ENCODE measurements at regions not wholly inside any gene's neighbourhood (a gene's known extent, or its start where the extent isn't known, plus 50 kb on each side); places are given as distances from the start of the nearest gene placed in this dataset.

- H3K27ac ChIP-seq (ENCODE audit: low read length), result no peak overlapping the region
- CTCF ChIA-PET, result no interaction called here
- ATAC-seq (replicated peaks in 1 of 4), result peak in 2 of 4 experiments; percentile 31 to 36
- no peak overlapping the region for H3K4me3 Mint-ChIP-seq
- WGBS (ENCODE audit: insufficient coverage), result 28% methylated on average over 6 of the region's 9 CpGs
- H3K36me3 ChIP-seq (ENCODE audit: control insufficient read depth in 2 of 2, extremely low read depth in 1 of 2, insufficient read depth in 1 of 2, low read length in 1 of 2), result no peaks in the 10 kb centered on the region
- peak in 5 of 35 experiments; percentile 0 to 2 (median 1) for DNase-seq
- H3K27me3 Mint-ChIP-seq, result peaks cover 3 to 12% of the 10 kb centered on the region in 2 donors
- peaks cover 0 to 5% (median 4%) of the 10 kb centered on the region in 3 donors for H3K4me1 Mint-ChIP-seq
- no peaks in the 10 kb centered on the region for H3K36me3 Mint-ChIP-seq
- no peaks in the 10 kb centered on the region for H3K27me3 ChIP-seq (replicated peaks in 1 of 2; ENCODE audit: control insufficient read depth in 2 of 2, extremely low read depth in 1 of 2, insufficient read depth in 2 of 2, low read length in 1 of 2)
- POLR2A ChIA-PET, result no interaction called here
- H3K4me3 ChIP-seq (ENCODE audit: control insufficient read depth in 1 of 2, extremely low read depth in 1 of 2, low read length in 1 of 2), result no peak overlapping the region
- H3K9me3 ChIP-seq, result no peaks in the 10 kb centered on the region
- peaks cover 0 to 7% (median 0%) of the 10 kb centered on the region in 3 donors for H3K9me3 Mint-ChIP-seq
- no peak overlapping the region for H3K27ac Mint-ChIP-seq
- no peaks in the 10 kb centered on the region for H3K4me1 ChIP-seq (ENCODE audit: control insufficient read depth in 1 of 2, extremely low read depth in 1 of 2, insufficient read depth in 2 of 2, low read length in 2 of 2)
Observed at GRCh38 chr13:75173457-75174356, 308.3 kb downstream of the TBC1D4 start.

GRCh38 chr13:75170311-75170710 lies 311.7 kb downstream of the TBC1D4 start:
- Mint-ChIP-seq H3K9me3 (no peaks in the 10 kb centered on the region), H3K4me1 (peaks cover 0 to 5% (median 4%) of the 10 kb centered on the region in 3 donors), H3K27ac (no peak overlapping the region), H3K27me3 (peaks cover 0 to 3% of the 10 kb centered on the region in 2 donors), H3K36me3 (no peaks in the 10 kb centered on the region), H3K4me3 (no peak overlapping the region)
- POLR2A ChIA-PET, result no interaction called here
- Histone ChIP-seq H3K4me3 (ENCODE audit: control insufficient read depth in 1 of 2, extremely low read depth in 1 of 2, low read length in 1 of 2) (no peak overlapping the region), H3K9me3 (no peaks in the 10 kb centered on the region), H3K27ac (ENCODE audit: low read length) (no peak overlapping the region), H3K4me1 (ENCODE audit: control insufficient read depth in 1 of 2, extremely low read depth in 1 of 2, insufficient read depth in 2 of 2, low read length in 2 of 2) (no peaks in the 10 kb centered on the region), H3K36me3 (ENCODE audit: control insufficient read depth in 2 of 2, extremely low read depth in 1 of 2, insufficient read depth in 1 of 2, low read length in 1 of 2) (no peaks in the 10 kb centered on the region), H3K27me3 (replicated peaks in 1 of 2; ENCODE audit: control insufficient read depth in 2 of 2, extremely low read depth in 1 of 2, insufficient read depth in 2 of 2, low read length in 1 of 2) (no peaks in the 10 kb centered on the region)
- no peak for ATAC-seq (replicated peaks in 1 of 4)
- 60% methylated on average over 1 of the region's 3 CpGs for WGBS (ENCODE audit: insufficient coverage)
- DNase-seq, result no peak
- CTCF ChIA-PET, result no interaction called here

DNA sequence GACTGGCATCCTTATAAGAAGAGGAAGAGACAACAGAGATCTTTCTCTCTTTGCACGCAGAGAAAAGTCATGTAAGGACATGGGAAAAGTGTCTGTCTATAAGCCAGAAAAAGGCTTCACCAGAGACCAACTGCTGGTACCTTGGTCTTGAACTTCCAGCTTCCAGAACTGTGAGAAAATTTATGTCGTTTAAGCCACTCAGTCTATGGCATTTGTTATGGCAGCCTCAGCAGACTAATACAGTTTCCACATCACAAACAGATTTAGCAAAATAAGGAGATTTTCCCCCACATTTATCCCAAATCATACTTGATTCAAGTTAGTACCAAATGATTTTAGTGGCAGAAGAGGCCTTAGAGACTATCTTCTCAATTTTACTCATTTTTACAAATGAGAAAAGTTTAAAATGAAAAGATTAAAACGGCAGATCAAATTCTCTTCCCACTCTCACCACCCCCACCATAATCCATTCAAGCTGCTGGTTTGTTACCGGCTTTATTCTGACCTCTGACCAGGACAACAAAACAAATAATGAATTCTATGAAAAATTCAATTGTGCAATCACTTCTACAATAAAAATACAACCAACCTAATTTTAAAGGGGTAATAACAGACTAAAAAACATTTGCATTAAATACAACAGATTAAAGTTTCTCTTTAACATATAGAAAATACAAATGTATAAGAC lies 316.3 kb downstream of the TBC1D4 start:
- Mint-ChIP-seq H3K9me3 (no peaks in the 10 kb centered on the region), H3K27ac (no peak overlapping the region), H3K27me3 (peaks cover 0 to 1% of the 10 kb centered on the region in 2 donors), H3K36me3 (no peaks in the 10 kb centered on the region), H3K4me1 (no peaks in the 10 kb centered on the region), H3K4me3 (no peak overlapping the region)
- no peak for DNase-seq
- 100% methylated on average over 2 of the region's 4 CpGs for WGBS (ENCODE audit: insufficient coverage)
- peaks cover 0 to 2% of the 10 kb centered on the region in 2 experiments for H3K27me3 ChIP-seq (replicated peaks in 1 of 2; ENCODE audit: control insufficient read depth in 2 of 2, extremely low read depth in 1 of 2, insufficient read depth in 2 of 2, low read length in 1 of 2)
- H3K36me3 ChIP-seq (ENCODE audit: control insufficient read depth in 2 of 2, extremely low read depth in 1 of 2, insufficient read depth in 1 of 2, low read length in 1 of 2), result no peaks in the 10 kb centered on the region
- H3K4me3 ChIP-seq (ENCODE audit: control insufficient read depth in 1 of 2, extremely low read depth in 1 of 2, low read length in 1 of 2), result no peak overlapping the region
- no peak for ATAC-seq (replicated peaks in 1 of 4)
- CTCF ChIA-PET, result no interaction called here
- no peaks in the 10 kb centered on the region for H3K9me3 ChIP-seq
- no peaks in the 10 kb centered on the region for H3K4me1 ChIP-seq (ENCODE audit: control insufficient read depth in 1 of 2, extremely low read depth in 1 of 2, insufficient read depth in 2 of 2, low read length in 2 of 2)
- no peak overlapping the region for H3K27ac ChIP-seq (ENCODE audit: low read length)
- POLR2A ChIA-PET, result no interaction called here

DNA sequence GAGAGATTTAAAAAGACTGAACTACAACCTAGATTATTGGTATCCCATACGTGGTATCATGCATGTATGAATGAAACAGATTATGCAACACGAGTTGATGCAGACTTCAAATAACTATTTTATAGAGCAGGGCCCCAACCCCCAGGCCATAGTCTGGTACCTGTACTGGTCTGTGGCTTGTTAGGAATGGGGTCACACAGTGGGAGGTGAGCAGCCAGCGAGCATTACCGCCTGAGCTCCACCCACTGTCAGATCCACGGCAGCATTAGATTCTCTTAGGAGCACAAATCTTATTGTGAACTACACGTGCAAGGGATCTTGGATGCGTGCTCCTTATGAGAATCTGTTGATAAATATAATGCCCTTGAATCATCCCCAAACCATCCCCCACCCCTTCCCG lies 320.2 kb downstream of the TBC1D4 start:
- H3K4me3 Mint-ChIP-seq, result no peak overlapping the region
- H3K36me3 Mint-ChIP-seq, result no peaks in the 10 kb centered on the region
- DNase-seq (no peak), ATAC-seq (replicated peaks in 1 of 4) (no peak)
- ChIA-PET CTCF (no interaction called here), POLR2A (no interaction called here)
- WGBS (ENCODE audit: insufficient coverage), result 83% methylated on average over 2 of the region's 8 CpGs
- Histone ChIP-seq H3K27me3 (replicated peaks in 1 of 2; ENCODE audit: control insufficient read depth in 2 of 2, extremely low read depth in 1 of 2, insufficient read depth in 2 of 2, low read length in 1 of 2) (peaks cover 0 to 2% of the 10 kb centered on the region in 2 experiments), H3K4me3 (ENCODE audit: control insufficient read depth in 1 of 2, extremely low read depth in 1 of 2, low read length in 1 of 2) (no peak overlapping the region), H3K4me1 (ENCODE audit: control insufficient read depth in 1 of 2, extremely low read depth in 1 of 2, insufficient read depth in 2 of 2, low read length in 2 of 2) (no peaks in the 10 kb centered on the region), H3K9me3 (no peaks in the 10 kb centered on the region), H3K36me3 (ENCODE audit: control insufficient read depth in 2 of 2, extremely low read depth in 1 of 2, insufficient read depth in 1 of 2, low read length in 1 of 2) (no peaks in the 10 kb centered on the region), H3K27ac (ENCODE audit: low read length) (no peak overlapping the region)
- peaks cover 7 to 9% of the 10 kb centered on the region in 2 donors for H3K27me3 Mint-ChIP-seq
- H3K4me1 Mint-ChIP-seq, result no peaks in the 10 kb centered on the region
- H3K27ac Mint-ChIP-seq, result no peak overlapping the region
- H3K9me3 Mint-ChIP-seq, result peaks cover 0 to 2% (median 0%) of the 10 kb centered on the region in 3 donors

GRCh38 chr13:75160984-75161383 lies 321.0 kb downstream of the TBC1D4 start:
- peaks cover 0 to 2% of the 10 kb centered on the region in 2 experiments for H3K27me3 ChIP-seq (replicated peaks in 1 of 2; ENCODE audit: control insufficient read depth in 2 of 2, extremely low read depth in 1 of 2, insufficient read depth in 2 of 2, low read length in 1 of 2)
- no peak overlapping the region for H3K27ac ChIP-seq (ENCODE audit: low read length)
- no peaks in the 10 kb centered on the region for H3K4me1 ChIP-seq (ENCODE audit: control insufficient read depth in 1 of 2, extremely low read depth in 1 of 2, insufficient read depth in 2 of 2, low read length in 2 of 2)
- Mint-ChIP-seq H3K36me3 (no peaks in the 10 kb centered on the region), H3K9me3 (peaks cover 0 to 4% (median 0%) of the 10 kb centered on the region in 3 donors), H3K4me1 (no peaks in the 10 kb centered on the region), H3K4me3 (no peak overlapping the region), H3K27me3 (peaks cover 9 to 16% of the 10 kb centered on the region in 2 donors), H3K27ac (no peak overlapping the region)
- no CpG with 5 or more reads among the region's 1 CpG for WGBS (ENCODE audit: insufficient coverage)
- H3K36me3 ChIP-seq (ENCODE audit: control insufficient read depth in 2 of 2, extremely low read depth in 1 of 2, insufficient read depth in 1 of 2, low read length in 1 of 2), result no peaks in the 10 kb centered on the region
- ATAC-seq (replicated peaks in 1 of 4) (no peak), DNase-seq (no peak)
- no peak overlapping the region for H3K4me3 ChIP-seq (ENCODE audit: control insufficient read depth in 1 of 2, extremely low read depth in 1 of 2, low read length in 1 of 2)
- no peaks in the 10 kb centered on the region for H3K9me3 ChIP-seq
- CTCF ChIA-PET, result no interaction called here
- POLR2A ChIA-PET, result no interaction called here

DNA sequence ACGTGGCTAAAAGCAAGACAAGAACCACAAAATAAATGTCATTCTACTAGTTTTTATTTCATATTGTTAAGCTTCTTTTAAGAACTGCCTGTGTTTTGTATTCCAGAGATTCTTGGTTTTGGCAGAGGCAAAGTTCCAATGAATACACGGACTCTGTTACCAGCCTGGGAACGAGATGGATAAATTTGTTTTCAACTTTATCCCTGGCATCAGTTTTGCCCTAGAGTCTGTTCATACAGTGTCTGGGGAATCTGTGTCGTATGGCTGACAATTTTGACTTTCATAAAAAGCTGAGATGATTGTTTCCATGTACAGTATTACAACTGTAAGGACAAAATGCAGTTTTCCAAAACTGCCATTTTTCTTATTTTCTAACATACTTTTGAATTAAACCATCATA lies 327.6 kb downstream of the TBC1D4 start:
- WGBS (ENCODE audit: insufficient coverage), result 77% methylated on average over 2 of the region's 4 CpGs
- POLR2A ChIA-PET, result interaction anchor here in 1 of 2 donors (0.6 kb wide), 1 partner anchor 1552 kb away, joined by 5 read pairs; no protein-coding TSS in a partner anchor
- peaks cover 15 to 31% of the 10 kb centered on the region in 2 donors for H3K27me3 Mint-ChIP-seq

More for the DNA sequence above, 327.6 kb downstream of the TBC1D4 start:
- no peak overlapping the region for H3K4me3 Mint-ChIP-seq
- no peaks in the 10 kb centered on the region for H3K36me3 Mint-ChIP-seq
- no peak for DNase-seq
- H3K27ac Mint-ChIP-seq, result no peak overlapping the region
- no peaks in the 10 kb centered on the region for H3K36me3 ChIP-seq (ENCODE audit: control insufficient read depth in 2 of 2, extremely low read depth in 1 of 2, insufficient read depth in 1 of 2, low read length in 1 of 2)
- no peak overlapping the region for H3K4me3 ChIP-seq (ENCODE audit: control insufficient read depth in 1 of 2, extremely low read depth in 1 of 2, low read length in 1 of 2)
- no peak overlapping the region for H3K27ac ChIP-seq (ENCODE audit: low read length)
- no peak for ATAC-seq (replicated peaks in 1 of 4)
- H3K9me3 Mint-ChIP-seq, result peaks cover 4 to 16% (median 8%) of the 10 kb centered on the region in 3 donors
- CTCF ChIA-PET, result interaction anchor here in 1 of 2 donors (0.7 kb wide), 1 partner anchor 691 kb away, joined by 3 read pairs; no protein-coding TSS in a partner anchor
- no peaks in the 10 kb centered on the region for H3K4me1 Mint-ChIP-seq
- no peaks in the 10 kb centered on the region for H3K4me1 ChIP-seq (ENCODE audit: control insufficient read depth in 1 of 2, extremely low read depth in 1 of 2, insufficient read depth in 2 of 2, low read length in 2 of 2)
- H3K27me3 ChIP-seq (replicated peaks in 1 of 2; ENCODE audit: control insufficient read depth in 2 of 2, extremely low read depth in 1 of 2, insufficient read depth in 2 of 2, low read length in 1 of 2), result peaks cover 0 to 3% of the 10 kb centered on the region in 2 experiments
- H3K9me3 ChIP-seq, result no peaks in the 10 kb centered on the region
